GM19238 (cell line): ENCODE measurements at regions not wholly inside any gene's neighbourhood (a gene's known extent, or its start where the extent isn't known, plus 50 kb on each side); places are given as distances from the start of the nearest gene placed in this dataset.
"Not testable (repeated sequence)": the region's sequence is repeated elsewhere in the genome, so short reads cannot be mapped to it uniquely, and the experiment has no call there.

Experiments used
- DNase-seq: peaks from one replicate; pipeline ENCODE4 v3.0.0; 2011; ENCODE audit warnings: low spot score; ENCODE audit not compliant: insufficient read length

- DNase-seq: no peak
Measured at GRCh38 chr6:114707081-114707620, 364.3 kb upstream of the HS3ST5 start.

DNA sequence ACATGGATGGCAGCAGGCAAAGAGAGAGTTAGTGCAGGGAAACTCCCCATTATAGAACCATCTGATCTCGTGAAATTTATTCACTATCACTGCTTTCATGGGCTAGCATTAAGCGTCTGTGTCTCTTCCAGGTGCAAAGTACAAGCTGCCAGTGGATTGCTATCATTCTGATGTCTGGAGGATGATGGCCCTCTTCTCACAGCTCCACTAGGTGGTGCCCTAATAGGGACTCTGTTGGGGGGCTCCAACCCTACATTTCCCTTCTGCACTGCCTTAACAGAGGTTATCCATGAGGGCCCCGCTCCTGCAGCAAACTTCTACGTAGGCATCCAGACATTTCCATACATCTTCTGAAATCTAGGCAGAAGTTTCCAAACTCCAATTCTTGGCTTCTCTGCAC, 347.8 kb upstream of the HS3ST5 start:
- DNase-seq: no peak

- DNase-seq: no peak
Measured at GRCh38 chr6:114659513-114659912, 316.7 kb upstream of the HS3ST5 start.

DNA sequence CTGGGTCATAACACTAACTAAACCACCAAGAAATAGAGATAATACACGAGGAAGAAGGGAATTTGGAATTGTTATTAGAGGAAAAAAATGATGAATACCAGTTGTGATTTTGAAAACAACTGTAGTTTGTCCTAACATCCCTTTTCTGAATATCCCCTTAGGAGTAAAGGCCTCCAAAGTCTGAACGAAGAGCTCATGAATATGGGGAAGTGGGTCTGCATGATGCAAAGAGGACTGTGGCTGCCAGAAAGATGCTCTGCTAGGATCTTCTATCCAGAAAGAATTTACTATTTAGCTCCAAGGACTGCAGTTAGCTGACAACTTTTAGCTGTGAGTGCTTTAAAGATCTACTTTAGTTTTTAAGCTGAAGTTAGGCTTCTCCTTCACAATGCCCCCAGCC, 308.8 kb upstream of the HS3ST5 start:
- no peak for DNase-seq

DNA sequence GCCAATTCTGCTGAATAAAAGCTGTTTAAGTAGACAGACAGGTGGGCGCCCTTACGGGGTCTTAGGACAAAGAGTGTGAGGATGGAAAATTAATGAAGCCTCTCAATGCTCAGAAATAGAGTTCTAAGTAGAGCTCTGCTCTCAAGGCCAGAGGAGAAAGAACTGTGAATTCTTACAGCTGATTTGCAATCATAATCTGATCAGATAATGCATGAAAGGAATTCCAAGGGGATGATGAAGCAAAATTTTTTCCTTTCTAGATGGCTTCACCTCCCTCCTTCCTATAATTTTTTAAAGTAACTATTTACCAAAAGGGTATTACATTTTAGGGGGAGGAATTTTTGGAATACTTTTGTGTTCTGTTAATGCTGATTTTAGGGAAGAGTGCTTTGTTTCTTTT, 308.1 kb upstream of the HS3ST5 start:
- DNase-seq: no peak

- DNase-seq: no peak
Measured at GRCh38 chr6:114649298-114649697, 306.5 kb upstream of the HS3ST5 start.

GRCh38 chr6:114648847-114649246, 306.0 kb upstream of the HS3ST5 start:
- DNase-seq: no peak

GRCh38 chr6:114638341-114638740, 295.5 kb upstream of the HS3ST5 start:
- no peak for DNase-seq

- no peak for DNase-seq
Measured at GRCh38 chr6:114634016-114634415, 291.2 kb upstream of the HS3ST5 start.

- DNase-seq: not testable (repeated sequence)
Measured at GRCh38 chr6:114626226-114626625, 283.4 kb upstream of the HS3ST5 start.

- no peak for DNase-seq
Measured at GRCh38 chr6:114619621-114620200, 276.9 kb upstream of the HS3ST5 start.

DNA sequence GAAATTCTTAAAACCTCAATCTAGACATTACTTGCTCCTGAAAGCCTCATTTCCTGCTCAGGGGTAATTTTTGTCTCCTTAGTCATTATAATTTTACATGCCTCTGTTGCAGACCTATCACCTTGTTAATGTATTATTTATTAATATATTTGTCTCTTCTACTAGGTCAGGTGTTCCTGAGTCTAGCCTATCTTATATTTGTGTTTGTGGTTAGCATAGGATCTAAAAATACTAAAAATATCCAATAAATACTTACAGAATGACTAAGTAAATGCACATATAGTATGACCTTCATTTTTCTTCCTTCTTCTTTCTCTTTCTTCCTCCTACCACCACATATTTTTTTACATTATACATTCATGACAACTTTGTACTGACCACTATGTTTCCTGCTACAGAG, 268.9 kb upstream of the HS3ST5 start:
- no peak for DNase-seq

- no peak for DNase-seq
Measured at GRCh38 chr6:114608091-114608490, 265.3 kb upstream of the HS3ST5 start.

DNA sequence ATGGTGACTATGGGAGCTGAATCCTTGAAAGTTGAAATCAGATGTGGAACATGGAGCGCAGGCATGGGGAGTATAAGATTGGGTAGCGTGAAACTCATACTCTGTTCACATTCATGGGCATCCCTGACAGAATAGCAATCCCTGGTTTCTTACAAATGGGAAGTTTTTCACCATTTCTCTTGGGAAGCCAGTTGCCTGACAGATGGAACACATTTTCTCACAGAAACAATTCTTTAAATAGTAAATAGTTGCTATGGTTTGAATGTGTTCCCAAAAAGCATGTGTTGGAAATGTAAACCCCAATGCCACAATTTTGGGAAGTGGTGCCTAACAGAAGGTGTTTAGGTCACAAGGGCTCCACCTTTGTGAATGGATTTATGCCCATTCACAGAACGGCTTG, 262.8 kb upstream of the HS3ST5 start:
- no peak for DNase-seq

GRCh38 chr6:114600381-114600780, 257.6 kb upstream of the HS3ST5 start:
- DNase-seq: no peak

GRCh38 chr6:114595591-114595990, 252.8 kb upstream of the HS3ST5 start:
- DNase-seq: no peak

DNA sequence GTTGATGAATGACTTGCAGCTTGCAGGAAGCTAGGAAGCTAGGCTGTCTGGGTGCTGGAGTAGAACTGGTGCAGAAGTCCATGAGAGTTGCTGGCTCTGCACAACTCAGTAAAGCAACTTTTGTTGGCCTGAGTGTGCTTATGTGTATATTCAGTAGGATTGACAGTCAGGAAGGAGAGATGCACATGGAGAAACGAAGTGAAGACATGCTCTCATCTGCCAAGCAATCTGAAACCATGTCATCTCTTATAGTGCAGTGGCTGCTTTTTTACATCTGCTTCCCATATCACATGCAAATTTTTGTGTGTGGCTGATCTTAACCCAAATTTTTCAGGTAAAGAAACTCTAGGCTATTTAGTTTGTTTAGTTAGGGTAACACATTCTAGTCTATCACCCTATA, 252.4 kb upstream of the HS3ST5 start:
- DNase-seq: no peak

DNA sequence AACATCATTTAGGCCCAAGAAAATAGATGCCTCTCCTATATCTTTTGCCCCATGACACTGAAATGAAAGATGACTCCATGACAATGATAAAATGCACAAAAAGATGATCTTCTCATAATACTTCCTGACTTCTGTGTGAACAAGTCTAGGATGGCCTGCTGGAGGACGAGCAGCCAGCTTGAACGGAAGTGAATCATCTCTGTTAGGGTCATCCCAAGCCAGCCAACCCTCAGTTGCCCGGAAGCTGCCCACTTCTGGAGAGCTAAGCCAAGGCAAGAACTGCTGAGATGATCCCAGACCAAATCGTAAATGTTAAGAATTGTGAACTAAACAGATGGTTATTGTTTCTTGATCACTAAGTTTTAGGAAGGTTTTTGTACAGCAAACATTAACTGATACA, 249.7 kb upstream of the HS3ST5 start:
- DNase-seq: no peak

GRCh38 chr6:114588726-114589125, 245.9 kb upstream of the HS3ST5 start:
- DNase-seq: no peak

- no peak for DNase-seq
Measured at GRCh38 chr6:114586298-114586697, 243.5 kb upstream of the HS3ST5 start.

DNA sequence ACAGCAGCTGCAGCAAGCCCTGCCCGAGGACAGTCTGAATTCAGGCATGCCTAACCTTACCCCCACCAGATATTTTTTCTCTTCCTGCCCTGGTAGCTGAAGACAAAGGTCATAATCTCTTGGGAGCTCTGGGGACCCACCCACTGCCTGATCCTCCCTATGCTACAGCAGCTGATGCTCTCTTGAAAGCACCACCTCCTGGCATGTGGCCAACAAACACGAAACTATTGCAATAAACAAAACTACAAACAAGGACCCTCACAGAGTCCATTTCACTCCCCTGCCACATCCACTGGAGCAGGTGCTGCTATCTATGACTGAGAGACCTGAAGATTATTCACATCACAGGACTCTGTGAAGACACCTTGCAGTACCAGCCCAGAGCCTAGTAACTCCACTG, 238.5 kb upstream of the HS3ST5 start:
- no peak for DNase-seq

GRCh38 chr6:114580882-114581281, 238.1 kb upstream of the HS3ST5 start:
- DNase-seq: no peak

GRCh38 chr6:114579486-114579885, 236.7 kb upstream of the HS3ST5 start:
- DNase-seq: no peak

DNA sequence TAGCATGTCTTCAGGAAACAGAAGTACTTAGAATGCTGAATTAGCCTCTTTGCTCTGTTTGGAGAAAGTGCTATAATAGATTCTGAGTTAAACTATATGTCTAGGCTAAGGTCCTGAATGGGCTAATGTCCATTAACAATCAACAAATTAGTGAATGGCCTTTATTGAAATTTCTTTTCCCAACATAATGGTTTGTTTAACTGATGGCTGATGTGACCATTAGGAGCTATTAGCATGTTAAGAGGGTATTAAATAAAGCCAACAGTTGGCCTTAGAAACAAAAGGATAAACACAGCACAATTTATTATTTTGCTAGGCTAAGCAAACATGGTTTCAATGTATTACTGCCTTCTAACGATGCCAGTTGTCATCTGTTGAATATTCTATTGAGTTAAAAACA, 234.3 kb upstream of the HS3ST5 start:
- DNase-seq: no peak
